Endothelial cell of umbilical vein (primary cell): ENCODE measurements at regions not wholly inside any gene's neighbourhood (a gene's known extent, or its start where the extent isn't known, plus 50 kb on each side); places are given as distances from the start of the nearest gene placed in this dataset.

ENCODE experiments used
- BruUV-seq: library from RNA; stranded (reverse); fragments of 400-500 nt; replicated peaks from 2 replicates; lab custom pipeline; 2021; lab: Mats Ljungman, UMichigan
- CTCF ChIA-PET: fragments of 300-600, 350-600 bp; sonication (Branson Sonifier 250); formaldehyde crosslinking; loops from one replicate; lab custom pipeline; 2021; ENCODE audit warnings: antibody characterized with exemption, inconsistent platforms; lab: Charles Lee
- POLR2A ChIA-PET: fragments of 300-600, 350-600 bp; sonication (Branson Sonifier 250); formaldehyde crosslinking; loops from one replicate; lab custom pipeline; 2021; ENCODE audit warnings: antibody characterized with exemption, inconsistent platforms; lab: Charles Lee
- DNase-seq: peaks from one replicate; pipeline ENCODE4 v3.0.0-alpha.2; 2011; ENCODE audit warnings: low read depth, low spot score
- FAIRE-seq: peaks from 2 replicates; lab custom pipeline; 2011; peaks lifted over from hg19 to GRCh38; lab: Jason Lieb, UNC
- H2AFZ ChIP-seq: 2 replicates; pipeline ENCODE4 v1.6.0; 2012; ENCODE audit warnings: low read depth, low read length, control low read depth, inconsistent platforms
- H3K27ac ChIP-seq: 2 replicates; pipeline ENCODE4 v1.5.1; 2011; ENCODE audit warnings: low read depth, mild to moderate bottlenecking, control low read depth, low read length, moderate library complexity; ENCODE audit not compliant: insufficient read depth
- H3K27me3 ChIP-seq, 2 experiments: 2 replicates each; pipeline versions ENCODE4 v1.6.0 to v1.6.1; 2011; ENCODE audit warnings: low read length in 2 of 2, mixed read lengths in 1 of 2; ENCODE audit not compliant: control insufficient read depth in 2 of 2, insufficient read depth in 2 of 2
- H3K36me3 ChIP-seq, 2 experiments: 2 replicates in 1 of 2; 3 replicates in 1 of 2; pipeline ENCODE4 v1.5.1; 2011; ENCODE audit warnings: low read length in 2 of 2, mild to moderate bottlenecking in 1 of 2, moderate library complexity in 1 of 2; ENCODE audit not compliant: control insufficient read depth in 2 of 2, insufficient read depth in 2 of 2; ENCODE audit errors: extremely low read depth in 1 of 2
- H3K4me1 ChIP-seq: 3 replicates; pipeline ENCODE4 v1.5.1; 2011; ENCODE audit warnings: mild to moderate bottlenecking, low read length; ENCODE audit not compliant: control insufficient read depth, insufficient read depth; ENCODE audit errors: extremely low read depth
- H3K4me2 ChIP-seq: 2 replicates; pipeline ENCODE4 v1.6.1; 2011; ENCODE audit warnings: low read length, control low read depth, mixed read lengths; ENCODE audit not compliant: insufficient read depth
- H3K4me3 ChIP-seq, 3 experiments: fragments of 200-600 bp in 1 of 3; sonication (generic), shearing (Covaris generic) in 1 of 3; replicated peaks in 1 of 3; 2 replicates each; pipeline ENCODE4 v1.5.1; 2011 to 2016; ENCODE audit warnings: control low read depth in 3 of 3, low read length in 3 of 3, mild to moderate bottlenecking in 2 of 3, inconsistent platforms in 1 of 3, low read depth in 1 of 3, moderate library complexity in 1 of 3; ENCODE audit not compliant: insufficient read depth in 1 of 3
- H3K79me2 ChIP-seq: 2 replicates; pipeline ENCODE4 v1.6.0; 2012; ENCODE audit warnings: low read length, inconsistent platforms; ENCODE audit not compliant: control insufficient read depth, insufficient read depth
- H3K9ac ChIP-seq: replicated peaks from 2 replicates; pipeline ENCODE3; 2011; ENCODE audit warnings: low read length, control low read depth; ENCODE audit not compliant: insufficient read depth; ENCODE audit errors: extremely low read depth
- H3K9me1 ChIP-seq: replicated peaks from 3 replicates; pipeline ENCODE4 v1.6.0; 2011; ENCODE audit warnings: mild to moderate bottlenecking, low read length; ENCODE audit not compliant: control insufficient read depth, insufficient read depth; ENCODE audit errors: extremely low read depth
- H3K9me3 ChIP-seq: replicated peaks from 2 replicates; pipeline ENCODE4 v1.5.1; 2012; ENCODE audit warnings: low read length, inconsistent platforms; ENCODE audit not compliant: control insufficient read depth, insufficient read depth
- H4K20me1 ChIP-seq: replicated peaks from 2 replicates; pipeline ENCODE3; 2011; ENCODE audit warnings: mild to moderate bottlenecking, low read length; ENCODE audit not compliant: control insufficient read depth, insufficient read depth; ENCODE audit errors: extremely low read depth
- EZH2 ChIP-seq: IDR thresholded peaks from 2 replicates; pipeline ENCODE4 v1.6.1; 2012; ENCODE audit warnings: borderline replicate concordance, low read depth, mild to moderate bottlenecking, moderate library complexity, low read length, inconsistent platforms; ENCODE audit not compliant: severe bottlenecking
- FOS ChIP-seq: IDR thresholded peaks from 2 replicates; pipeline ENCODE4 v1.6.1; 2011; ENCODE audit warnings: mild to moderate bottlenecking, low read length, moderate library complexity, borderline replicate concordance; ENCODE audit not compliant: insufficient read depth
- GATA2 ChIP-seq: IDR thresholded peaks from 2 replicates; pipeline ENCODE4 v1.7.0; 2011; ENCODE audit warnings: low read depth, mild to moderate bottlenecking, moderate library complexity, mixed read lengths, low read length; ENCODE audit not compliant: insufficient read length, insufficient read depth
- JUN ChIP-seq: IDR thresholded peaks from 2 replicates; pipeline ENCODE4 v1.6.1; 2011; ENCODE audit warnings: borderline replicate concordance, low read depth; ENCODE audit not compliant: insufficient read length, insufficient read depth
- MYC ChIP-seq: IDR thresholded peaks from one replicate; pipeline ENCODE4 v1.6.1; 2011; ENCODE audit warnings: mild to moderate bottlenecking, low read depth, low read length
- POLR2A ChIP-seq: IDR thresholded peaks from 2 replicates; pipeline ENCODE4 v1.6.1; 2012; ENCODE audit warnings: low read depth, mild to moderate bottlenecking, control low read depth, low read length
- POLR2AphosphoS5 ChIP-seq: IDR thresholded peaks from 2 replicates; pipeline ENCODE4 v1.6.1; 2012; ENCODE audit warnings: low read depth, mild to moderate bottlenecking, control low read depth, low read length, moderate library complexity; ENCODE audit not compliant: insufficient read depth
- dilution Hi-C: fragments of 300-500 bp; cut with MboI; formaldehyde crosslinking; loops from one replicate; pipeline ENCODE4 v1.15.0; 2019; ENCODE audit warnings: low sequenced_read_pairs; ENCODE audit not compliant: extremely low pct_ligation_motif_present
- intact Hi-C: fragments of 100-400 bp; cut with micrococcal nuclease; formaldehyde crosslinking; loops from one replicate; pipeline ENCODE4 v1.10.0; 2022
- TF ChIP-seq, protein P1 (sequence below), 2 donors: IDR thresholded peaks; 1 replicate in 1 of 2; 2 replicates in 1 of 2; pipeline ENCODE4 v1.5.1; 2011; ENCODE audit warnings: low read length in 2 of 2, mild to moderate bottlenecking in 2 of 2, moderate library complexity in 2 of 2, control low read depth in 1 of 2, inconsistent platforms in 1 of 2, low read depth in 1 of 2; ENCODE audit not compliant: insufficient read depth in 1 of 2; ENCODE audit errors: extremely low read depth in 1 of 2
- TF ChIP-seq, protein P2 (sequence below): IDR thresholded peaks from 2 replicates; pipeline ENCODE4 v1.6.1; 2011; ENCODE audit not compliant: insufficient read depth, insufficient read length

DNA sequence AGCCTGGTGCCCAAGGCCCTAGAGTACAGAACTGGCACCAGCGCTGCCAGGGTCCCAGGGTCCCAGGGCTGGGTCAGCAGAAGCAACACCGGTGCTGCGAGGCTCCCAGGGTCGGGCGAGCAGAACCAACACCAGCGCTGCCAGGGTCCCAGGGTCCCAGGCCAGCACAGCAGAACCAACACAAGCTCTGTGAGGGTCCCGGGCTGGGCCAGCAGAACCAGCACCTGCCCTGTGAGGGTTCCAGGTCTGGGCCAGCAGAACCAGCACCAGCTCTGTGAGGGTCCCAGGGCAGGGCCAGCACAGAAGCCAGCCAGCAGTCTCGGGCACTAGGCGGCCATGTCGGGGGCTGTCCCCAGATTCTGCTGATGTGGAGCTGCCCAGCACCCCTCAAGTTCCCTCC, 93.1 kb downstream of the GALR1 start:
- TF ChIP-seq FOS (no peak), GATA2 (no peak), MYC (no peak), POLR2AphosphoS5 (no peak), POLR2A (no peak), EZH2 (no peak), JUN (no peak)
- TF ChIP-seq, protein P1, sequence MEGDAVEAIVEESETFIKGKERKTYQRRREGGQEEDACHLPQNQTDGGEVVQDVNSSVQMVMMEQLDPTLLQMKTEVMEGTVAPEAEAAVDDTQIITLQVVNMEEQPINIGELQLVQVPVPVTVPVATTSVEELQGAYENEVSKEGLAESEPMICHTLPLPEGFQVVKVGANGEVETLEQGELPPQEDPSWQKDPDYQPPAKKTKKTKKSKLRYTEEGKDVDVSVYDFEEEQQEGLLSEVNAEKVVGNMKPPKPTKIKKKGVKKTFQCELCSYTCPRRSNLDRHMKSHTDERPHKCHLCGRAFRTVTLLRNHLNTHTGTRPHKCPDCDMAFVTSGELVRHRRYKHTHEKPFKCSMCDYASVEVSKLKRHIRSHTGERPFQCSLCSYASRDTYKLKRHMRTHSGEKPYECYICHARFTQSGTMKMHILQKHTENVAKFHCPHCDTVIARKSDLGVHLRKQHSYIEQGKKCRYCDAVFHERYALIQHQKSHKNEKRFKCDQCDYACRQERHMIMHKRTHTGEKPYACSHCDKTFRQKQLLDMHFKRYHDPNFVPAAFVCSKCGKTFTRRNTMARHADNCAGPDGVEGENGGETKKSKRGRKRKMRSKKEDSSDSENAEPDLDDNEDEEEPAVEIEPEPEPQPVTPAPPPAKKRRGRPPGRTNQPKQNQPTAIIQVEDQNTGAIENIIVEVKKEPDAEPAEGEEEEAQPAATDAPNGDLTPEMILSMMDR (IDR thresholded peaks at IDR 0.05; ENCODE audit: extremely low read depth in 1 of 2, insufficient read depth in 1 of 2, low read depth in 1 of 2, low read length in 2 of 2): no peak
- TF ChIP-seq, protein P2, sequence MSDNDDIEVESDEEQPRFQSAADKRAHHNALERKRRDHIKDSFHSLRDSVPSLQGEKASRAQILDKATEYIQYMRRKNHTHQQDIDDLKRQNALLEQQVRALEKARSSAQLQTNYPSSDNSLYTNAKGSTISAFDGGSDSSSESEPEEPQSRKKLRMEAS: no peak
- no peak overlapping the region for H2AFZ ChIP-seq
- no peaks in the 10 kb centered on the region for H3K36me3 ChIP-seq
- H3K4me3 ChIP-seq: no peak overlapping the region
- no peaks in the 10 kb centered on the region for H4K20me1 ChIP-seq
- no peak overlapping the region for H3K27ac ChIP-seq
- no peak for FAIRE-seq
- CTCF ChIA-PET: no interaction called here
- no peak for DNase-seq
- dilution Hi-C loops: no loop called here
- intact Hi-C loops: no loop called here
- no peaks in the 10 kb centered on the region for H3K4me1 ChIP-seq
- POLR2A ChIA-PET: no interaction called here
- no peaks in the 10 kb centered on the region for H3K9me1 ChIP-seq
- peaks cover 3% of the 10 kb centered on the region for H3K9me3 ChIP-seq
- no peaks in the 10 kb centered on the region for H3K27me3 ChIP-seq
- H3K4me2 ChIP-seq: no peak overlapping the region
- H3K9ac ChIP-seq: no peak overlapping the region
- H3K79me2 ChIP-seq: no peaks in the 10 kb centered on the region
- no TSS peak for BruUV-seq
